Ishikawa (cell line): ENCODE measurements at regions not wholly inside any gene's neighbourhood (a gene's known extent, or its start where the extent isn't known, plus 50 kb on each side); places are given as distances from the start of the nearest gene placed in this dataset.

Experiments used
- CEBPB ChIP-seq: IDR thresholded peaks from 2 replicates; pipeline ENCODE4 v1.6.1; 2012
- CREB1 ChIP-seq: IDR thresholded peaks from 2 replicates; pipeline ENCODE4 v1.6.1; 2012; ENCODE audit warnings: low read depth
- EP300 ChIP-seq: IDR thresholded peaks from 2 replicates; pipeline ENCODE4 v1.6.1; 2012; ENCODE audit warnings: borderline replicate concordance
- FOXM1 ChIP-seq: IDR thresholded peaks from 2 replicates; pipeline ENCODE4 v1.6.1; 2012; ENCODE audit warnings: low read depth, borderline replicate concordance
- RAD21 ChIP-seq: IDR thresholded peaks from 2 replicates; pipeline ENCODE4 v1.6.1; 2012; ENCODE audit warnings: low read depth
- REST ChIP-seq: IDR thresholded peaks from 2 replicates; pipeline ENCODE4 v1.6.1; 2012; ENCODE audit warnings: low read depth, mild to moderate bottlenecking
- TCF12 ChIP-seq: IDR thresholded peaks from 2 replicates; pipeline ENCODE4 v1.6.1; 2012; ENCODE audit warnings: low read depth

GRCh38 chr2:154623819-154624218, 74.7 kb upstream of the KCNJ3 start:
- TF ChIP-seq REST (no peak), CREB1 (no peak), RAD21 (peak; percentile 81), TCF12 (no peak), EP300 (no peak), FOXM1 (no peak), CEBPB (no peak)
